GM06990 (cell line): ENCODE measurements at regions not wholly inside any gene's neighbourhood (a gene's known extent, or its start where the extent isn't known, plus 50 kb on each side); places are given as distances from the start of the nearest gene placed in this dataset.
A peak's percentile ranks its signal among the peaks of the same experiment; 100 is the strongest.

Experiments used
- DNase-seq: peaks from one replicate; pipeline ENCODE4 v3.0.0-alpha.2; 2011; ENCODE audit not compliant: insufficient read length; ENCODE audit errors: extremely low read depth
- H3K27me3 ChIP-seq: replicated peaks from 2 replicates; pipeline ENCODE4 v1.6.0; 2011; ENCODE audit warnings: low read length; ENCODE audit not compliant: control insufficient read depth, insufficient read depth
- H3K36me3 ChIP-seq: 2 replicates; pipeline ENCODE4 v1.5.1; 2011; ENCODE audit warnings: low read length; ENCODE audit not compliant: control insufficient read depth, insufficient read depth
- H3K4me3 ChIP-seq: replicated peaks from 2 replicates; pipeline ENCODE4 v1.5.1; 2011; ENCODE audit warnings: low read depth, mild to moderate bottlenecking, control low read depth, low read length
- TF ChIP-seq, protein P1 (sequence below): IDR thresholded peaks from 2 replicates; pipeline ENCODE4 v1.5.1; 2011; ENCODE audit warnings: low read length, control low read depth, mild to moderate bottlenecking, inconsistent platforms; ENCODE audit not compliant: insufficient read depth, poor library complexity, severe bottlenecking

DNA sequence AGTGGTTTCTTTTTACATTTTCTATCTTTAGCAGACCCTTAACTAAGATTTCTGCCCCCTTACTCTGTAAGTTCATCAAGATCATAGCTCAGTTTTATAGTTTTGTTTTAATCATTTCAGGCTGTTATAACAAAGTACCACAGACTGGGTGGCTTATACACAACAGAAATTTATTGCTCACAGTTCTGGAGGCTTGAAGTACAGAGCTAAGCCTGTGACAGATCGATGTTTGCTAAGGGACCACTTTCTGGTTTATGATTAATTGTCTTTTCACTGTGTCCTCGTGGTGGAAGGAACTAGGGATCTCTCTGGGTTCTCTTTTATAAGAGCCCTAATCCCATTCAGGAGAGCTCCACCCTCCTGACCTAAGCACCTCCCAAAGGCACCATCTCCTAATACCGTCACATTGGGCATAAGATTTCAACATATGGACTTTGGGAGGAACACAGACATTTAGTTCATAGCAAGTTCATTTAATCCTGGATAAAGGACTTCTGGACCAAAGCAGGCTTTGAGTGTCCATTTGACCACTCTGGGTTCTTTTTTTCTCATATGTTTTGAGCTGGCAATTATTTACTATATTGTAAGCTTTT lies 137.0 kb upstream of the IL15 start:
- Histone ChIP-seq H3K27me3 (no peaks in the 10 kb centered on the region), H3K36me3 (no peaks in the 10 kb centered on the region), H3K4me3 (peak overlapping the region; percentile 39)
- TF ChIP-seq, protein P1, sequence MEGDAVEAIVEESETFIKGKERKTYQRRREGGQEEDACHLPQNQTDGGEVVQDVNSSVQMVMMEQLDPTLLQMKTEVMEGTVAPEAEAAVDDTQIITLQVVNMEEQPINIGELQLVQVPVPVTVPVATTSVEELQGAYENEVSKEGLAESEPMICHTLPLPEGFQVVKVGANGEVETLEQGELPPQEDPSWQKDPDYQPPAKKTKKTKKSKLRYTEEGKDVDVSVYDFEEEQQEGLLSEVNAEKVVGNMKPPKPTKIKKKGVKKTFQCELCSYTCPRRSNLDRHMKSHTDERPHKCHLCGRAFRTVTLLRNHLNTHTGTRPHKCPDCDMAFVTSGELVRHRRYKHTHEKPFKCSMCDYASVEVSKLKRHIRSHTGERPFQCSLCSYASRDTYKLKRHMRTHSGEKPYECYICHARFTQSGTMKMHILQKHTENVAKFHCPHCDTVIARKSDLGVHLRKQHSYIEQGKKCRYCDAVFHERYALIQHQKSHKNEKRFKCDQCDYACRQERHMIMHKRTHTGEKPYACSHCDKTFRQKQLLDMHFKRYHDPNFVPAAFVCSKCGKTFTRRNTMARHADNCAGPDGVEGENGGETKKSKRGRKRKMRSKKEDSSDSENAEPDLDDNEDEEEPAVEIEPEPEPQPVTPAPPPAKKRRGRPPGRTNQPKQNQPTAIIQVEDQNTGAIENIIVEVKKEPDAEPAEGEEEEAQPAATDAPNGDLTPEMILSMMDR, result no peak
- no peak for DNase-seq

DNA sequence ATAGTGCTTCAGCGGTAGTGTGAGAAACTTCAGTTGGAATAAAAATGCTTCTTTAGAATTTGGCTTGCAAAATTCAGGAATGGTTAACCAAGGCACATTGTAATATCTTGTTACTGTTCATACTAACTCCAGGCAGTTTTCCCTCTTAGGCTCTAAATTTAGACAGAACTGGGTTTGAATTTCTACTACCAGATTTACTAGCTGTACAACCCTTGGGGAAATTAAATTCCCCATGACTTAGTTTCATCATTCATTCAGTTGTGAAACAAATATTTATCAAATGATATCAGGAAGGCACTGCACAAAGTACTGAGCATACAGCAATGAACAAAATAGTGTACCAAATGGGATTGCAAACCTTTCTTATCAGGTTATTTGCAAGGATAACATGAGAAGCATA lies 135.0 kb upstream of the IL15 start:
- TF ChIP-seq, protein P1, result no peak
- DNase-seq, result no peak
- no peaks in the 10 kb centered on the region for H3K27me3 ChIP-seq
- no peaks in the 10 kb centered on the region for H3K36me3 ChIP-seq
- no peak overlapping the region for H3K4me3 ChIP-seq

DNA sequence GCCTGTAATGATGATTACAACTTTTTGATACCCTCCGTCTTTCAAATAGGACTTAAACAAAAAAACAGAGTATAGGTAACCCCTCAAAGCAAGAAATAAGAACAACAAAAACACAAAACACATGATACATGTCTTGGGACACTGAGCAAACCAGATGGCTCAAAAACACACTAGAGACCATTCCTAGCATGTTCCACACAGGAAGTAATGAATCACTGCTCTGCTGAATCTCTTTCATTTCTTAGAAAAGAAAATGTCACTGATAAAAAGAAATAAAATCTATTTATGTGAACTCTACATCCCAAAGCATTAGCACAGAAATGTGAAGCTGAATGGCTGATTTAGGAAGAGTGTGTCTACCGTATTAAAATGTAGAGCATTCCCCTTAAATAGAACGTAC lies 134.5 kb upstream of the IL15 start:
- TF ChIP-seq, protein P1, result no peak
- no peaks in the 10 kb centered on the region for H3K27me3 ChIP-seq
- no peak for DNase-seq
- H3K36me3 ChIP-seq, result no peaks in the 10 kb centered on the region
- H3K4me3 ChIP-seq, result no peak overlapping the region

DNA sequence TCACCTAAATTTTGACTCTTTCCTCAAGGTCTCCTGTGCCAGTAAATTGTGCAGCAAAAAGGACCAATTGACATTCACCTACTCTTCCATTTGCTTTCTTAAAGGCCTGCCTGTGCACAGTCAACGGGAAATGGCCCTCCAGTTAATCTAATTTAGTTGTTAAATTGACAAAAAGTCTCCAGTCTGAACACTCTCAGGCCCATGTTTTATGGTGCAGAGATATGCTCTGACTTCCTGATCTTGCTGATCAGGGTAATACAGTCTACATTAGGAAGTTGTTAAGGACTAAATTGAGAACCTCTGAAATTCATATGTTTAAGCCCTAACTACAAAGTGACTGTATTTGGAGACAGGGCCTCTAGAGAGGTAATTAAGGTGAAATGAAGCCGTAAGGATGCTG lies 133.6 kb upstream of the IL15 start:
- Histone ChIP-seq H3K4me3 (no peak overlapping the region), H3K36me3 (no peaks in the 10 kb centered on the region), H3K27me3 (no peaks in the 10 kb centered on the region)
- TF ChIP-seq, protein P1, result no peak
- DNase-seq, result no peak

DNA sequence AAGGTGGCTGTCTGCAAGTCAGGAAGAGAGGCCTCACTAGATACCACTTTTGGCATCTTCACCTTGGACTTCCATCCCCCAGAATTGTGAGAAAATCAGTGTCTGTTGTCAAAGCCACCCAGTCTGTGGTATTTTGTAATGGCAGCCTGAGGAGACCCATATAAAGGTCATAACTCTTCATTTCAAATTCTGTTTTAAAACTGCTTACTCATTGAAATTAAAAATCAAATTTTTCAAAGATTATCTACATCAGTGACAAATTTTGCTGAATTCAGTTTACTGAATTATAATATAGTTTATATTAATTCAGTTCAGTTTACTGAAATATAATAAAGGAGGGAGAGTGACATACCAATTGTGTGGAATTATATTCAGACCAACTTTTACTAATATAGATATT lies 133.1 kb upstream of the IL15 start:
- TF ChIP-seq, protein P1, result no peak
- Histone ChIP-seq H3K4me3 (no peak overlapping the region), H3K27me3 (no peaks in the 10 kb centered on the region), H3K36me3 (no peaks in the 10 kb centered on the region)
- no peak for DNase-seq

DNA sequence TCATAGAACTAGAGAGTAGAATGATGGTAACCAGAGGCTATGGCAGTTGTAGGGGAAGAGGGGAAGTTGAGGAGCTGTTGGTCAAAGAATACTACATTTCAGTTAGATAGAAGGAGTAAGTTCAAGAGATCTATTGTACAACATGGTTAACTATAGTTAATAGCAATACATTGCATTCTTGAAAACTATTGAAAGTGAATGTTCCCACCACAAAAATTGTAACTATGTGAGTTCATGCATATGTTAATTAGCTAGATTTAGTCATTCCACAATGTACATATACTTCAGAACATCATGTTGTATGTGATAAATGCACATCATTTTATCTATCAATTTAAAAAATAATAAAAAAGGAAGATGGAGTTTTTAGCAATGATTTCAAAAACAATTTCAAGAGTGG lies 125.3 kb upstream of the IL15 start:
- no peak for DNase-seq
- TF ChIP-seq, protein P1, result no peak
- no peak overlapping the region for H3K4me3 ChIP-seq
- no peaks in the 10 kb centered on the region for H3K27me3 ChIP-seq
- H3K36me3 ChIP-seq, result no peaks in the 10 kb centered on the region
